ENCODE measurements at regions not wholly inside any gene's neighbourhood (a gene's known extent, or its start where the extent isn't known, plus 50 kb on each side); places are given as distances from the start of the nearest gene placed in this dataset.

GRCh38 chr5:152097128-152097527, 172.5 kb upstream of the GLRA1 start:
- TF ChIP-seq, protein P1, sequence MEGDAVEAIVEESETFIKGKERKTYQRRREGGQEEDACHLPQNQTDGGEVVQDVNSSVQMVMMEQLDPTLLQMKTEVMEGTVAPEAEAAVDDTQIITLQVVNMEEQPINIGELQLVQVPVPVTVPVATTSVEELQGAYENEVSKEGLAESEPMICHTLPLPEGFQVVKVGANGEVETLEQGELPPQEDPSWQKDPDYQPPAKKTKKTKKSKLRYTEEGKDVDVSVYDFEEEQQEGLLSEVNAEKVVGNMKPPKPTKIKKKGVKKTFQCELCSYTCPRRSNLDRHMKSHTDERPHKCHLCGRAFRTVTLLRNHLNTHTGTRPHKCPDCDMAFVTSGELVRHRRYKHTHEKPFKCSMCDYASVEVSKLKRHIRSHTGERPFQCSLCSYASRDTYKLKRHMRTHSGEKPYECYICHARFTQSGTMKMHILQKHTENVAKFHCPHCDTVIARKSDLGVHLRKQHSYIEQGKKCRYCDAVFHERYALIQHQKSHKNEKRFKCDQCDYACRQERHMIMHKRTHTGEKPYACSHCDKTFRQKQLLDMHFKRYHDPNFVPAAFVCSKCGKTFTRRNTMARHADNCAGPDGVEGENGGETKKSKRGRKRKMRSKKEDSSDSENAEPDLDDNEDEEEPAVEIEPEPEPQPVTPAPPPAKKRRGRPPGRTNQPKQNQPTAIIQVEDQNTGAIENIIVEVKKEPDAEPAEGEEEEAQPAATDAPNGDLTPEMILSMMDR (IDR thresholded peaks at IDR 0.05; ENCODE audit: control insufficient read depth, extremely low read depth, insufficient read depth), result no peak
- DNase-seq (ENCODE audit: low read depth), result no peak

DNA sequence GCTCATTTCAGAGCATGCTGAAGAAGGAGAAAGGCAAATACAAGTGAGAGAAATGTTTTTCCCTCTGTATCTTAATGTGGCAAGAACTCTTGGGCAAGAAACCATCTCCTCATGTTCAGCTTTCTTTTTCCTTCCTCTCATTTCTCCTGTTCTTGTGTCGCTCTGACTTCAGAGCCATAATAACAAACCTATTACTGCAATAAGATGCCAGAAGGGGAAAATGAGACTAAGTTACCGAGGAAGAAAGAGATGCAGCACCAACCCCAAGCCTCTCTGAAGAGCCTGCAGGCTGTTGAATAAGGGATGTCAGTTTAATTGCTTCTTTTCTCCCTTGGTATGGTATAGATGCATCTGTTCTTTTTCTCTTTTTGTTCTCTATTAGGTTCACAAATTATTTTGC, 170.1 kb upstream of the GLRA1 start:
- DNase-seq (ENCODE audit: low read depth), result no peak
- TF ChIP-seq, protein P1 (IDR thresholded peaks at IDR 0.05; ENCODE audit: control insufficient read depth, extremely low read depth, insufficient read depth), result no peak
- no peak overlapping the region for H3K4me3 ChIP-seq (ENCODE audit: low read depth, low read length)

More at GRCh38 chr5:152097128-152097527, 172.5 kb upstream of the GLRA1 start:
- no peak overlapping the region for H3K4me3 ChIP-seq (ENCODE audit: low read depth, low read length)

DNA sequence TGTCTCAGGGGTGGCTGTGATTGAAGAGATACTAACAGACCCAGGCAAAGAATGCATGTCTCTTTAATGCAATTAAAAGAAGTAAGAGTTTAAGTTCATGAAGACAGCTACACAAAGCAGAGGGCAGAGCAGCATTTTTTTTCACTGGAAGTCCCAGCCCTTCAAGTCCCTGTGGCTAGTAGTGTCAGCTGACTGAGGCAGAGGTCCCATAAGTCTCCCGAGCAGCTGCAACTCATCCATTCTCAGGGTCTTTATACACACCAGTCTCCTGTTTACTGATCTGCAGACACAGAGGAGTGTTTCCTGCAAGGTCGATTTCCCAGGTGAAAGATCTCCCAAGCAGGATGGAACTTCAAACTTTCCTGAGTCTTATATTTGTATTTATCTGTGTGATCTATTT, 169.4 kb upstream of the GLRA1 start:
- no peak overlapping the region for H3K4me3 ChIP-seq (ENCODE audit: low read depth, low read length)
- no peak for DNase-seq (ENCODE audit: low read depth)
- TF ChIP-seq, protein P1 (IDR thresholded peaks at IDR 0.05; ENCODE audit: control insufficient read depth, extremely low read depth, insufficient read depth), result no peak

DNA sequence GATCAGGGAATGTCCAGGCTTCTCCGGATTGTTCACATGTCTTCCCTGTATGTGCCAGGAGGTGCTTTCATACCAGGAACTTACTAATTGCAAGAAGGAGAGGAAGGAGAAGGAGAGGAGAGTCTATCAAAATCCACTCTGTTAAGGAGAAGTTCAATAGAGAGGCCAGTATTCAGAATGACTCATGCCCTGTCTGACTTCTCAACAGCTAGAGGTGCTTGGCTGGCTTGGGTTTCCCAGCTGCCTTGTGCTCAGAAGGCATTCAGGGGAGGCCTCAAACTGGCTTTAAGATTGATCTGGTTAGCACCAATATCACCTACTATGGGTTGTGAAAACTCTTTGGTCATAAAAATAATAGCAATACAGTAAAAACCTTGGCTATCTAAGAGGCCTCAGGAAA, 167.9 kb upstream of the GLRA1 start:
- H3K4me3 ChIP-seq (ENCODE audit: low read depth, low read length), result no peak overlapping the region
- no peak for DNase-seq (ENCODE audit: low read depth)
- TF ChIP-seq, protein P1 (IDR thresholded peaks at IDR 0.05; ENCODE audit: control insufficient read depth, extremely low read depth, insufficient read depth), result no peak

DNA sequence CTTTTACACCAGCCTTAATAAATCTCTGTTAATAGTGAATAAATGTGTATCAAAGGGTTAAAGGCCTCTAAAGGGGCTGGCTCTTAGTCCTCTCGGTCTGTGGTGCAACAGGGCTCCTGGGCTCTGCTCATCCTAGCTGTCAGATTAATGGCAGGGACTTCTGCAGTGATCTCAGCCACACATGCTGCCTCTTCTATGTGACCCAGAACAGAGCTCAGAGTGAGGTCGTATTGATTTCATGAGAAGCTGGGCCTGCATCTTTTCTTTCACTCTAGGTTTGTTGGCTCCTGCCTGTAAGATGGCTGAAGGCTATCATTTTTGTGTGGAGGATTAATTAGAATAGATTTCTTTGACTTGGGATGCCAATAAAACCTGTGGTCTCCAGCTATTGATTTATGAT, 165.0 kb upstream of the GLRA1 start:
- no peak overlapping the region for H3K4me3 ChIP-seq (ENCODE audit: low read depth, low read length)
- DNase-seq (ENCODE audit: low read depth), result no peak
- TF ChIP-seq, protein P1 (IDR thresholded peaks at IDR 0.05; ENCODE audit: control insufficient read depth, extremely low read depth, insufficient read depth), result no peak

DNA sequence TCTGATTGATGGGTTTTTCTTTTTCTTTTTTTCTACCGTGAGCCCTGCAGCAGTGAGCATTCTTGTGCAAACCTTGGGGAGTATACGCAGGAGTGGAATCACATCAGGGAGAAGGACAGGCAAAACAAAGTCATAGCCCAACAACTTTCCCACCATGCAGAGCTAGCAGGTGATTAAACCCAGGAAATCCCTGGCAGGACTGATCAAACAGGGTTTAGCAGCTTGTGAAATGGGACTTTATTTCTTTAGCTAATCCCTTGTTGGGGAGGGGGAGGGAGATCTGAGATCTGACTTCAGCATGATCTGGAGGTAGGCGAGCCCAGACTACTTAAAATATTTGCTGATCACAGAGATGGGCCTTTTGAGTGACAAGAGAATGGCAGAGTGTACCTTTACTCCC, 162.0 kb upstream of the GLRA1 start:
- TF ChIP-seq, protein P1 (IDR thresholded peaks at IDR 0.05; ENCODE audit: control insufficient read depth, extremely low read depth, insufficient read depth), result no peak
- DNase-seq (ENCODE audit: low read depth), result no peak
- no peak overlapping the region for H3K4me3 ChIP-seq (ENCODE audit: low read depth, low read length)

- DNase-seq (ENCODE audit: low read depth), result no peak
- TF ChIP-seq, protein P1 (IDR thresholded peaks at IDR 0.05; ENCODE audit: control insufficient read depth, extremely low read depth, insufficient read depth), result no peak
- H3K4me3 ChIP-seq (ENCODE audit: low read depth, low read length), result no peak overlapping the region
These were observed 159.8 kb upstream of the GLRA1 start for GRCh38 chr5:152084476-152084875.
